Activated T-helper 1 cell treated with anti-CD3 and anti-CD28 coated beads, Interleukin-12 subunit alpha, Interleukin-12 subunit beta, Interleukin-2, Interleukin-4 antibody, amounts not matched to agents 30 ng/mL and 10 ng/mL and 1 ng/mL, durations not matched to agents 14 hours and 24 hours and 36 hours (primary cell): ENCODE measurements at regions not wholly inside any gene's neighbourhood (a gene's known extent, or its start where the extent isn't known, plus 50 kb on each side); places are given as distances from the start of the nearest gene placed in this dataset.

Experiments used
- DNase-seq: peaks from one replicate; pipeline ENCODE4 v3.0.0; 2021; ENCODE audit warnings: low spot score
- H3K27ac Mint-ChIP-seq: one replicate; pipeline ENCODE4 v1.8.0; 2021; ENCODE audit warnings: mild to moderate bottlenecking, mixed read lengths
- H3K27me3 Mint-ChIP-seq: one replicate; pipeline ENCODE4 v1.8.0; 2022; ENCODE audit warnings: mild to moderate bottlenecking, moderate library complexity, mixed read lengths; ENCODE audit not compliant: insufficient read depth
- H3K36me3 Mint-ChIP-seq: one replicate; pipeline ENCODE4 v1.8.0; 2021; ENCODE audit warnings: low read depth, mixed read lengths
- H3K4me1 Mint-ChIP-seq: one replicate; pipeline ENCODE4 v1.8.0; 2021; ENCODE audit warnings: low read depth, mixed read lengths
- H3K4me3 Mint-ChIP-seq: one replicate; pipeline ENCODE4 v1.8.0; 2021; ENCODE audit warnings: mild to moderate bottlenecking, moderate library complexity, mixed read lengths
- H3K9me3 Mint-ChIP-seq: one replicate; pipeline ENCODE4 v1.8.0; 2021; ENCODE audit warnings: mixed read lengths
- intact Hi-C: fragments of 100-400 bp; cut with micrococcal nuclease; formaldehyde crosslinking; loops from one replicate; pipeline ENCODE4 v1.15.1; 2024

- Mint-ChIP-seq H3K4me1 (no peaks in the 10 kb centered on the region), H3K36me3 (no peaks in the 10 kb centered on the region), H3K4me3 (no peak overlapping the region), H3K9me3 (no peaks in the 10 kb centered on the region), H3K27ac (no peak overlapping the region), H3K27me3 (peaks cover 9% of the 10 kb centered on the region)
- no peak for DNase-seq
- intact Hi-C loops: no loop called here
Observed at GRCh38 chr6:148602136-148602535, 144.7 kb upstream of the UST start.

- DNase-seq: no peak
- H3K4me3 Mint-ChIP-seq: no peak overlapping the region
Observed at GRCh38 chr6:148608199-148608951, 138.5 kb upstream of the UST start.

GRCh38 chr6:148611213-148611612, 135.6 kb upstream of the UST start:
- no peaks in the 10 kb centered on the region for H3K36me3 Mint-ChIP-seq

More at GRCh38 chr6:148608199-148608951, 138.5 kb upstream of the UST start:
- intact Hi-C loops: no loop called here
- Mint-ChIP-seq H3K36me3 (no peaks in the 10 kb centered on the region), H3K27ac (no peak overlapping the region), H3K9me3 (no peaks in the 10 kb centered on the region), H3K27me3 (peaks cover 6% of the 10 kb centered on the region), H3K4me1 (no peaks in the 10 kb centered on the region)

GRCh38 chr6:148612043-148612442, 134.8 kb upstream of the UST start:
- H3K4me1 Mint-ChIP-seq: no peaks in the 10 kb centered on the region
- no peak overlapping the region for H3K4me3 Mint-ChIP-seq
- no peaks in the 10 kb centered on the region for H3K9me3 Mint-ChIP-seq
- intact Hi-C loops: no loop called here
- DNase-seq: no peak
- H3K27ac Mint-ChIP-seq: no peak overlapping the region
- H3K36me3 Mint-ChIP-seq: no peaks in the 10 kb centered on the region
- H3K27me3 Mint-ChIP-seq: peaks cover 2% of the 10 kb centered on the region

More at GRCh38 chr6:148611213-148611612, 135.6 kb upstream of the UST start:
- H3K27me3 Mint-ChIP-seq: peaks cover 2% of the 10 kb centered on the region
- no peak overlapping the region for H3K4me3 Mint-ChIP-seq
- DNase-seq: no peak
- intact Hi-C loops: no loop called here
- H3K9me3 Mint-ChIP-seq: no peaks in the 10 kb centered on the region
- no peak overlapping the region for H3K27ac Mint-ChIP-seq
- H3K4me1 Mint-ChIP-seq: no peaks in the 10 kb centered on the region

- intact Hi-C loops: no loop called here
- Mint-ChIP-seq H3K27me3 (peaks cover 2% of the 10 kb centered on the region), H3K36me3 (no peaks in the 10 kb centered on the region), H3K9me3 (no peaks in the 10 kb centered on the region), H3K4me1 (no peaks in the 10 kb centered on the region), H3K27ac (no peak overlapping the region), H3K4me3 (no peak overlapping the region)
- no peak for DNase-seq
Observed at GRCh38 chr6:148614602-148615001, 132.2 kb upstream of the UST start.

GRCh38 chr6:148616841-148617240, 130.0 kb upstream of the UST start:
- Mint-ChIP-seq H3K27ac (no peak overlapping the region), H3K9me3 (no peaks in the 10 kb centered on the region), H3K36me3 (no peaks in the 10 kb centered on the region), H3K27me3 (peaks cover 4% of the 10 kb centered on the region), H3K4me1 (no peaks in the 10 kb centered on the region), H3K4me3 (no peak overlapping the region)
- intact Hi-C loops: no loop called here
- no peak for DNase-seq

- H3K9me3 Mint-ChIP-seq: no peaks in the 10 kb centered on the region
- H3K4me3 Mint-ChIP-seq: no peak overlapping the region
Observed at GRCh38 chr6:148617530-148617929, 129.3 kb upstream of the UST start.

GRCh38 chr6:148619891-148620290, 126.9 kb upstream of the UST start:
- Mint-ChIP-seq H3K36me3 (no peaks in the 10 kb centered on the region), H3K4me3 (no peak overlapping the region), H3K9me3 (no peaks in the 10 kb centered on the region), H3K27ac (no peak overlapping the region), H3K4me1 (no peaks in the 10 kb centered on the region), H3K27me3 (peaks cover 9% of the 10 kb centered on the region)
- DNase-seq: no peak
- intact Hi-C loops: no loop called here

More at GRCh38 chr6:148617530-148617929, 129.3 kb upstream of the UST start:
- intact Hi-C loops: no loop called here
- no peaks in the 10 kb centered on the region for H3K36me3 Mint-ChIP-seq
- H3K4me1 Mint-ChIP-seq: no peaks in the 10 kb centered on the region
- H3K27me3 Mint-ChIP-seq: peaks cover 6% of the 10 kb centered on the region
- DNase-seq: no peak
- H3K27ac Mint-ChIP-seq: no peak overlapping the region

GRCh38 chr6:148620579-148621298, 126.1 kb upstream of the UST start:
- no peak for DNase-seq
- Mint-ChIP-seq H3K27me3 (peaks cover 9% of the 10 kb centered on the region), H3K4me3 (no peak overlapping the region), H3K27ac (no peak overlapping the region), H3K4me1 (no peaks in the 10 kb centered on the region), H3K36me3 (no peaks in the 10 kb centered on the region), H3K9me3 (no peaks in the 10 kb centered on the region)
- intact Hi-C loops: no loop called here

GRCh38 chr6:148625609-148626008, 121.2 kb upstream of the UST start:
- no peak for DNase-seq
- Mint-ChIP-seq H3K27ac (no peak overlapping the region), H3K27me3 (peaks cover 12% of the 10 kb centered on the region), H3K4me3 (no peak overlapping the region), H3K36me3 (no peaks in the 10 kb centered on the region), H3K4me1 (no peaks in the 10 kb centered on the region), H3K9me3 (no peaks in the 10 kb centered on the region)
- intact Hi-C loops: no loop called here

- Mint-ChIP-seq H3K4me1 (no peaks in the 10 kb centered on the region), H3K9me3 (no peaks in the 10 kb centered on the region), H3K4me3 (no peak overlapping the region), H3K27ac (no peak overlapping the region), H3K36me3 (no peaks in the 10 kb centered on the region), H3K27me3 (peaks cover 10% of the 10 kb centered on the region)
- intact Hi-C loops: no loop called here
- no peak for DNase-seq
Observed at GRCh38 chr6:148628251-148628650, 118.6 kb upstream of the UST start.

GRCh38 chr6:148629181-148629580, 117.6 kb upstream of the UST start:
- Mint-ChIP-seq H3K4me3 (no peak overlapping the region), H3K9me3 (no peaks in the 10 kb centered on the region), H3K4me1 (no peaks in the 10 kb centered on the region), H3K36me3 (no peaks in the 10 kb centered on the region), H3K27ac (no peak overlapping the region), H3K27me3 (peaks cover 10% of the 10 kb centered on the region)
- no peak for DNase-seq
- intact Hi-C loops: no loop called here

GRCh38 chr6:148629592-148630465, 117.0 kb upstream of the UST start:
- Mint-ChIP-seq H3K4me3 (no peak overlapping the region), H3K9me3 (no peaks in the 10 kb centered on the region), H3K27ac (no peak overlapping the region), H3K4me1 (no peaks in the 10 kb centered on the region), H3K36me3 (no peaks in the 10 kb centered on the region), H3K27me3 (peaks cover 10% of the 10 kb centered on the region)
- intact Hi-C loops: no loop called here
- no peak for DNase-seq
